ENCODE measurements at regions not wholly inside any gene's neighbourhood (a gene's known extent, or its start where the extent isn't known, plus 50 kb on each side); places are given as distances from the start of the nearest gene placed in this dataset.

GRCh38 chr13:54591540-54591939 is 1562.9 kb downstream of the OLFM4 start:
- Histone ChIP-seq H3K9me3 (ENCODE audit: control extremely low read depth in 1 of 3, control insufficient read depth in 2 of 3, insufficient read depth in 1 of 3, low read length in 2 of 3) (peaks cover 0 to 14% (median 0%) of the 10 kb centered on the region in 3 donors), H4K20me1 (ENCODE audit: control insufficient read depth, insufficient read depth, low read length, poor library complexity, severe bottlenecking) (no peaks in the 10 kb centered on the region), H3K9ac (ENCODE audit: low read length) (no peak overlapping the region), H3K79me2 (ENCODE audit: control insufficient read depth, insufficient read depth, low read length) (no peaks in the 10 kb centered on the region), H3K4me3 (ENCODE audit: control extremely low read depth in 1 of 5, extremely low read depth in 1 of 5, insufficient read depth in 1 of 5, low read depth in 2 of 5, low read length in 4 of 5) (no peak overlapping the region), H3K27ac (ENCODE audit: low read length in 2 of 2) (no peak overlapping the region), H3K36me3 (replicated peaks in 1 of 2; ENCODE audit: control extremely low read depth in 1 of 2, control insufficient read depth in 1 of 2, extremely low read depth in 1 of 2, insufficient read depth in 2 of 2, low read length in 1 of 2) (no peaks in the 10 kb centered on the region), H3K4me2 (replicated peaks; ENCODE audit: low read depth, low read length, poor library complexity, severe bottlenecking) (no peak overlapping the region), H3K27me3 (replicated peaks in 1 of 4; ENCODE audit: control extremely low read depth in 1 of 4, control insufficient read depth in 3 of 4, insufficient read depth in 4 of 4, low read length in 3 of 4) (no peaks in the 10 kb centered on the region), H3K4me1 (ENCODE audit: control insufficient read depth in 2 of 2, insufficient read depth in 2 of 2, low read length in 2 of 2) (no peaks in the 10 kb centered on the region), H2AFZ (ENCODE audit: insufficient read depth, low read depth, low read length, poor library complexity, severe bottlenecking) (no peak overlapping the region)
- ChIA-PET CTCF (no interaction called here), POLR2A (no interaction called here)
- Mint-ChIP-seq H3K4me3 (no peak overlapping the region), H3K4me1 (no peaks in the 10 kb centered on the region), H3K27ac (no peak overlapping the region), H3K9me3 (ENCODE audit: insufficient read depth) (peaks cover 5% of the 10 kb centered on the region), H3K27me3 (no peaks in the 10 kb centered on the region)
- no peak for ATAC-seq (ENCODE audit: low read depth)
- 100% methylated on average over 1 of the region's 3 CpGs for WGBS (ENCODE audit: insufficient coverage)
- TF ChIP-seq CTCF (IDR thresholded peaks at IDR 0.05) = no peak
- TF ChIP-seq EZH2 (IDR thresholded peaks at IDR 0.05; ENCODE audit: borderline replicate concordance, insufficient read depth, low read depth, low read length, poor library complexity, severe bottlenecking) = no peak
- DNase-seq = no peak
- intact Hi-C loops (cut with micrococcal nuclease) = no loop called here

GRCh38 chr13:54592201-54592600 is 1563.6 kb downstream of the OLFM4 start:
- intact Hi-C loops (cut with micrococcal nuclease) = no loop called here
- POLR2A ChIA-PET = no interaction called here

More at GRCh38 chr13:54592201-54592600, 1563.6 kb downstream of the OLFM4 start:
- CTCF ChIA-PET = no interaction called here
- Histone ChIP-seq H3K4me1 (ENCODE audit: control insufficient read depth in 2 of 2, insufficient read depth in 2 of 2, low read length in 2 of 2) (no peaks in the 10 kb centered on the region), H4K20me1 (ENCODE audit: control insufficient read depth, insufficient read depth, low read length, poor library complexity, severe bottlenecking) (no peaks in the 10 kb centered on the region), H3K9ac (ENCODE audit: low read length) (no peak overlapping the region), H3K27me3 (replicated peaks in 1 of 4; ENCODE audit: control extremely low read depth in 1 of 4, control insufficient read depth in 3 of 4, insufficient read depth in 4 of 4, low read length in 3 of 4) (no peaks in the 10 kb centered on the region), H2AFZ (ENCODE audit: insufficient read depth, low read depth, low read length, poor library complexity, severe bottlenecking) (no peak overlapping the region), H3K9me3 (ENCODE audit: control extremely low read depth in 1 of 3, control insufficient read depth in 2 of 3, insufficient read depth in 1 of 3, low read length in 2 of 3) (peaks cover 0 to 14% (median 0%) of the 10 kb centered on the region in 3 donors), H3K79me2 (ENCODE audit: control insufficient read depth, insufficient read depth, low read length) (no peaks in the 10 kb centered on the region), H3K27ac (ENCODE audit: low read length in 2 of 2) (no peak overlapping the region), H3K36me3 (replicated peaks in 1 of 2; ENCODE audit: control extremely low read depth in 1 of 2, control insufficient read depth in 1 of 2, extremely low read depth in 1 of 2, insufficient read depth in 2 of 2, low read length in 1 of 2) (no peaks in the 10 kb centered on the region), H3K4me2 (replicated peaks; ENCODE audit: low read depth, low read length, poor library complexity, severe bottlenecking) (no peak overlapping the region), H3K4me3 (ENCODE audit: control extremely low read depth in 1 of 5, extremely low read depth in 1 of 5, insufficient read depth in 1 of 5, low read depth in 2 of 5, low read length in 4 of 5) (no peak overlapping the region)
- H3K9me3 Mint-ChIP-seq (ENCODE audit: insufficient read depth) = peaks cover 7% of the 10 kb centered on the region
- H3K4me3 Mint-ChIP-seq = no peak overlapping the region
- 96% methylated on average over 2 of the region's 2 CpGs for WGBS (ENCODE audit: insufficient coverage)
- H3K27me3 Mint-ChIP-seq = no peaks in the 10 kb centered on the region
- TF ChIP-seq CTCF (IDR thresholded peaks at IDR 0.05) (no peak), EZH2 (IDR thresholded peaks at IDR 0.05; ENCODE audit: borderline replicate concordance, insufficient read depth, low read depth, low read length, poor library complexity, severe bottlenecking) (no peak)
- H3K27ac Mint-ChIP-seq = no peak overlapping the region
- ATAC-seq (ENCODE audit: low read depth) (no peak), DNase-seq (no peak)
- no peaks in the 10 kb centered on the region for H3K4me1 Mint-ChIP-seq

All from B cell (primary cell).